H9 (cell line): ENCODE measurements at regions not wholly inside any gene's neighbourhood (a gene's known extent, or its start where the extent isn't known, plus 50 kb on each side); places are given as distances from the start of the nearest gene placed in this dataset.

Experiments used
- DNase-seq: peaks from one replicate; pipeline ENCODE4 v3.0.0-alpha.2; 2017
- H2AFZ ChIP-seq: one replicate; pipeline ENCODE4 v1.6.1; 2013; ENCODE audit warnings: mild to moderate bottlenecking, low read length, control low read depth, moderate library complexity
- H2AK5ac ChIP-seq: 2 replicates; pipeline ENCODE4 v1.6.1; 2013; ENCODE audit warnings: low read length, control low read depth, mixed read lengths; ENCODE audit not compliant: insufficient read length
- H2BK120ac ChIP-seq: one replicate; pipeline ENCODE4 v1.6.1; 2013; ENCODE audit warnings: low read depth, mild to moderate bottlenecking, low read length, control low read depth, inconsistent platforms; ENCODE audit not compliant: poor library complexity, severe bottlenecking
- H2BK12ac ChIP-seq: 2 replicates; pipeline ENCODE4 v1.6.1; 2013; ENCODE audit warnings: low read length, control low read depth, mixed read lengths, low read depth; ENCODE audit not compliant: insufficient read length
- H2BK15ac ChIP-seq: 2 replicates; pipeline ENCODE4 v1.6.1; 2013; ENCODE audit warnings: low read depth, low read length, control low read depth
- H2BK20ac ChIP-seq: one replicate; pipeline ENCODE4 v1.6.1; 2013; ENCODE audit warnings: low read depth, mild to moderate bottlenecking, low read length, control low read depth, inconsistent platforms; ENCODE audit not compliant: poor library complexity, severe bottlenecking
- H2BK5ac ChIP-seq: 2 replicates; pipeline ENCODE4 v1.6.1; 2013; ENCODE audit warnings: low read length, control low read depth, mixed read lengths; ENCODE audit not compliant: insufficient read length
- H3K14ac ChIP-seq: 2 replicates; pipeline ENCODE4 v1.6.1; 2013; ENCODE audit warnings: low read length, control low read depth; ENCODE audit not compliant: insufficient read depth
- H3K18ac ChIP-seq: 2 replicates; pipeline ENCODE4 v1.6.1; 2013; ENCODE audit warnings: low read depth, mild to moderate bottlenecking, mixed read lengths, low read length, control low read depth; ENCODE audit not compliant: insufficient read length
- H3K23ac ChIP-seq: 2 replicates; pipeline ENCODE4 v1.6.1; 2013; ENCODE audit warnings: low read length, control low read depth, mixed read lengths, low read depth; ENCODE audit not compliant: insufficient read length
- H3K23me2 ChIP-seq: 2 replicates; pipeline ENCODE4 v1.6.1; 2013; ENCODE audit warnings: low read depth, mild to moderate bottlenecking, mixed read lengths, low read length, control low read depth; ENCODE audit not compliant: insufficient read length, poor library complexity, severe bottlenecking
- H3K27ac ChIP-seq: 2 replicates; pipeline ENCODE4 v1.5.1; 2013; ENCODE audit warnings: low read length, control low read depth, mixed read lengths, low read depth; ENCODE audit not compliant: insufficient read length
- H3K27me3 ChIP-seq: 2 replicates; pipeline ENCODE4 v1.6.1; 2013; ENCODE audit warnings: low read length, control low read depth, inconsistent platforms; ENCODE audit not compliant: insufficient read depth
- H3K4ac ChIP-seq: 2 replicates; pipeline ENCODE4 v1.6.1; 2013; ENCODE audit warnings: low read depth, mild to moderate bottlenecking, control low read depth, inconsistent platforms, low read length, moderate library complexity
- H3K4me1 ChIP-seq: 2 replicates; pipeline ENCODE4 v1.6.1; 2013; ENCODE audit warnings: low read length, control low read depth, inconsistent platforms; ENCODE audit not compliant: insufficient read depth
- H3K4me2 ChIP-seq: 2 replicates; pipeline ENCODE4 v1.6.1; 2013; ENCODE audit warnings: low read length, control low read depth, mixed read lengths; ENCODE audit not compliant: insufficient read length, insufficient read depth
- H3K56ac ChIP-seq: 2 replicates; pipeline ENCODE4 v1.6.1; 2013; ENCODE audit warnings: low read depth, mild to moderate bottlenecking, mixed read lengths, low read length, control low read depth; ENCODE audit not compliant: insufficient read length
- H3K79me1 ChIP-seq: 2 replicates; pipeline ENCODE4 v1.6.1; 2013; ENCODE audit warnings: low read depth, mild to moderate bottlenecking, moderate library complexity, low read length, control low read depth, inconsistent platforms; ENCODE audit not compliant: insufficient read depth, poor library complexity, severe bottlenecking
- H3K79me2 ChIP-seq: 2 replicates; pipeline ENCODE4 v1.6.1; 2013; ENCODE audit warnings: low read length, control low read depth, inconsistent platforms; ENCODE audit not compliant: insufficient read depth
- H3K9ac ChIP-seq: 2 replicates; pipeline ENCODE4 v1.6.1; 2013; ENCODE audit warnings: low read length, control low read depth, mixed read lengths; ENCODE audit not compliant: insufficient read length; ENCODE audit errors: extremely low read depth
- H3K9me3 ChIP-seq: one replicate; pipeline ENCODE4 v1.6.1; 2013; ENCODE audit warnings: low read depth, low read length, inconsistent platforms; ENCODE audit not compliant: control insufficient read depth
- H3T11ph ChIP-seq: one replicate; pipeline ENCODE4 v1.6.1; 2013; ENCODE audit warnings: mild to moderate bottlenecking, low read length, control low read depth, inconsistent platforms
- H4K20me1 ChIP-seq: one replicate; pipeline ENCODE4 v1.6.1; 2013; ENCODE audit not compliant: control insufficient read depth, insufficient read length, insufficient read depth
- H4K5ac ChIP-seq: 2 replicates; pipeline ENCODE4 v1.6.1; 2013; ENCODE audit warnings: low read depth, mild to moderate bottlenecking, mixed read lengths, low read length, control low read depth; ENCODE audit not compliant: insufficient read length
- H4K8ac ChIP-seq: replicated peaks from 2 replicates; pipeline ENCODE4 v1.6.1; 2013; ENCODE audit warnings: low read length, control low read depth, mixed read lengths, low read depth; ENCODE audit not compliant: insufficient read length
- H4K91ac ChIP-seq: 2 replicates; pipeline ENCODE4 v1.6.1; 2013; ENCODE audit warnings: low read depth, mild to moderate bottlenecking, moderate library complexity, mixed read lengths, low read length, control low read depth; ENCODE audit not compliant: insufficient read length
- H3K27ac Mint-ChIP-seq, 3 experiments: 2 replicates in 2 of 3; 3 replicates in 1 of 3; pipeline ENCODE4 v1.8.0; 2020 to 2021; ENCODE audit warnings: mixed read lengths in 3 of 3, mild to moderate bottlenecking in 1 of 3, moderate library complexity in 1 of 3
- H3K27me3 Mint-ChIP-seq: 2 replicates; pipeline ENCODE4 v1.8.0; 2021; ENCODE audit warnings: low read depth, mild to moderate bottlenecking, moderate library complexity, mixed read lengths
- H3K36me3 Mint-ChIP-seq, 3 experiments: 2 replicates in 2 of 3; 3 replicates in 1 of 3; pipeline ENCODE4 v1.8.0; 2020 to 2021; ENCODE audit warnings: low read depth in 3 of 3, mixed read lengths in 3 of 3; ENCODE audit not compliant: insufficient read depth in 1 of 3
- H3K4me1 Mint-ChIP-seq, 2 experiments: 2 replicates each; pipeline ENCODE4 v1.8.0; 2020; ENCODE audit warnings: mixed read lengths in 2 of 2
- H3K4me3 Mint-ChIP-seq, 2 experiments: 2 replicates in 1 of 2; 3 replicates in 1 of 2; pipeline ENCODE4 v1.8.0; 2020 to 2021; ENCODE audit warnings: mild to moderate bottlenecking in 2 of 2, mixed read lengths in 2 of 2, moderate library complexity in 1 of 2
- H3K9me3 Mint-ChIP-seq, 2 experiments: 2 replicates in 1 of 2; 3 replicates in 1 of 2; pipeline ENCODE4 v1.8.0; 2020; ENCODE audit warnings: mild to moderate bottlenecking in 2 of 2, mixed read lengths in 2 of 2, moderate library complexity in 1 of 2
- WGBS: extraction: QIAGEN DNeasy Blood & Tissue Kit; methylation state at CpG from one replicate; pipeline ENCODE4 v1.1.7; 2013; ENCODE audit warnings: missing lambda C conversion rate, low lambda C conversion rate, mixed read lengths; ENCODE audit not compliant: insufficient read length; ENCODE audit errors: extremely low coverage; 5-methylcytosine and 5-hydroxymethylcytosine counted together
- TF ChIP-seq, protein P1 (sequence below): fragments of 200-600 bp; sonication (generic); conservative IDR thresholded peaks from 3 replicates; pipeline ENCODE4 v1.8.0; 2021; ENCODE audit warnings: antibody characterized with exemption, mild to moderate bottlenecking

DNA sequence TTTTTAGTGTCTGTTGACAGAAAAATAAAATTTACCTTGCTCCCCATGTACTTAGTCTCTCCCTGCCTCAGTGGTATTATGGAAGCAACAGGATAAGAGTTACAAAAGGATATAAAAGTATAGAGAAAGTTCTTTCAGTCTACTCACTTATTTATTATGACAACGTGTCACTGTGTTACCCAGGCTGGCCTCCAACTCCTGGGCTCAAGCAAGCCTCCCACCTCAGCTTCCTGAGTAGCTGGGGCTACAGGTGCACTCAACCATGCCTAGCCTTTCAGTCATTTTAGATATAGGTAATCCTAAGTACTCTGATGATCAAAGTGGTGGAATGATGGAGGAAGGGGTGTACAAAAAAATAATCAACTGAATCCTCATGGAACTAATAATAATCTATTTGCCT lies 215.2 kb upstream of the MKLN1 start:
- no peak overlapping the region for H3K4ac ChIP-seq
- H3K23ac ChIP-seq: no peak overlapping the region
- Mint-ChIP-seq H3K4me3 (no peak overlapping the region; a peak in 1 of 5 replicates), H3K27me3 (peaks cover 29% of the 10 kb centered on the region), H3K4me1 (peaks cover 25 to 33% of the 10 kb centered on the region in 2 experiments), H3K36me3 (peaks cover 0 to 2% (median under 1%) of the 10 kb centered on the region in 3 experiments; a peak in 4 of 7 replicates), H3K9me3 (peaks cover 1 to 2% of the 10 kb centered on the region in 2 experiments; a peak in 4 of 5 replicates), H3K27ac (no peak overlapping the region)
- H3K4me2 ChIP-seq: no peak overlapping the region
- no peak overlapping the region for H3K56ac ChIP-seq
- no peak overlapping the region for H2AFZ ChIP-seq
- no peak overlapping the region for H3K18ac ChIP-seq
- H3K23me2 ChIP-seq: peaks cover 25% of the 10 kb centered on the region
- H4K20me1 ChIP-seq: no peaks in the 10 kb centered on the region
- H4K5ac ChIP-seq: no peak overlapping the region
- TF ChIP-seq, protein P1, sequence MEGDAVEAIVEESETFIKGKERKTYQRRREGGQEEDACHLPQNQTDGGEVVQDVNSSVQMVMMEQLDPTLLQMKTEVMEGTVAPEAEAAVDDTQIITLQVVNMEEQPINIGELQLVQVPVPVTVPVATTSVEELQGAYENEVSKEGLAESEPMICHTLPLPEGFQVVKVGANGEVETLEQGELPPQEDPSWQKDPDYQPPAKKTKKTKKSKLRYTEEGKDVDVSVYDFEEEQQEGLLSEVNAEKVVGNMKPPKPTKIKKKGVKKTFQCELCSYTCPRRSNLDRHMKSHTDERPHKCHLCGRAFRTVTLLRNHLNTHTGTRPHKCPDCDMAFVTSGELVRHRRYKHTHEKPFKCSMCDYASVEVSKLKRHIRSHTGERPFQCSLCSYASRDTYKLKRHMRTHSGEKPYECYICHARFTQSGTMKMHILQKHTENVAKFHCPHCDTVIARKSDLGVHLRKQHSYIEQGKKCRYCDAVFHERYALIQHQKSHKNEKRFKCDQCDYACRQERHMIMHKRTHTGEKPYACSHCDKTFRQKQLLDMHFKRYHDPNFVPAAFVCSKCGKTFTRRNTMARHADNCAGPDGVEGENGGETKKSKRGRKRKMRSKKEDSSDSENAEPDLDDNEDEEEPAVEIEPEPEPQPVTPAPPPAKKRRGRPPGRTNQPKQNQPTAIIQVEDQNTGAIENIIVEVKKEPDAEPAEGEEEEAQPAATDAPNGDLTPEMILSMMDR: no peak
- H2BK15ac ChIP-seq: no peak overlapping the region
- no peak overlapping the region for H4K91ac ChIP-seq
- no peak overlapping the region for H2AK5ac ChIP-seq
- H2BK20ac ChIP-seq: no peak overlapping the region
- no peak for DNase-seq
- H3K79me2 ChIP-seq: no peaks in the 10 kb centered on the region
- no peak overlapping the region for H2BK5ac ChIP-seq
- H3T11ph ChIP-seq: no peak overlapping the region
- no peaks in the 10 kb centered on the region for H3K9me3 ChIP-seq
- no peak overlapping the region for H3K27ac ChIP-seq
- H3K4me1 ChIP-seq: peaks cover 10% of the 10 kb centered on the region
- no peak overlapping the region for H3K14ac ChIP-seq
- H3K27me3 ChIP-seq: no peaks in the 10 kb centered on the region
- H2BK12ac ChIP-seq: no peak overlapping the region
- H4K8ac ChIP-seq: no peak overlapping the region
- H3K9ac ChIP-seq: no peak overlapping the region
- no peaks in the 10 kb centered on the region for H3K79me1 ChIP-seq
- WGBS: no CpG with 5 or more reads among the region's 1 CpG
- no peak overlapping the region for H2BK120ac ChIP-seq
